GM12878 (cell line): ENCODE measurements at regions not wholly inside any gene's neighbourhood (a gene's known extent, or its start where the extent isn't known, plus 50 kb on each side); places are given as distances from the start of the nearest gene placed in this dataset.

ENCODE experiments used
- ATAC-seq: fragments of 200-7000 bp; cut with Tn5 transposase; 3 replicates; pipeline ENCODE4 v1.9.1; 2020; ENCODE audit warnings: mild to moderate bottlenecking, moderate library complexity
- BruUV-seq: library from RNA; stranded (reverse); fragments of 400-500 nt; replicated peaks from 2 replicates; lab custom pipeline; 2021; lab: Mats Ljungman, UMichigan
- CTCF ChIA-PET: fragments of 300-600 bp; sonication (Branson Sonifier 250); formaldehyde crosslinking; extraction: SDS; loops from one replicate; lab custom pipeline; 2021; ENCODE audit warnings: inconsistent platforms; lab: Yijun Ruan, JAX
- POLR2A ChIA-PET: fragments of 350-600 bp; formaldehyde crosslinking; extraction: SDS; loops from one replicate; lab custom pipeline; 2021; ENCODE audit warnings: inconsistent platforms; lab: Charles Lee
- RAD21 ChIA-PET: fragments of 300-600 bp; sonication (Branson Sonifier 250); formaldehyde crosslinking; loops from one replicate; lab custom pipeline; 2023; ENCODE audit warnings: antibody characterized with exemption; ENCODE audit not compliant: unreplicated experiment; lab: Charles Lee
- SMC1A ChIA-PET: fragments of 300-600 bp; sonication (Branson Sonifier 250); formaldehyde crosslinking; loops from one replicate; lab custom pipeline; 2023; ENCODE audit not compliant: unreplicated experiment, uncharacterized antibody; lab: Charles Lee
- DNase-seq: peaks from one replicate; pipeline ENCODE4 v3.0.0-alpha.2; 2011; ENCODE audit warnings: low read depth, low spot score
- FAIRE-seq: peaks from 3 replicates; lab custom pipeline; 2011; peaks lifted over from hg19 to GRCh38; lab: Jason Lieb, UNC
- H2AFZ ChIP-seq: 2 replicates; pipeline ENCODE4 v1.6.0; 2011; ENCODE audit warnings: low read depth, low read length, control low read depth; ENCODE audit not compliant: control insufficient read depth
- H3K27ac ChIP-seq: 2 replicates; pipeline ENCODE4 v1.5.1; 2011; ENCODE audit warnings: control low read depth; ENCODE audit not compliant: control insufficient read depth, insufficient read depth
- H3K27me3 ChIP-seq, 2 experiments: replicated peaks in 1 of 2; 2 replicates each; pipeline versions ENCODE4 v1.6.0 to v1.6.1; 2011; ENCODE audit warnings: low read length in 1 of 2; ENCODE audit not compliant: control insufficient read depth in 2 of 2, insufficient read depth in 2 of 2
- H3K36me3 ChIP-seq, 2 experiments: 2 replicates each; pipeline ENCODE4 v1.5.1; 2011; ENCODE audit warnings: low read length in 1 of 2; ENCODE audit not compliant: control insufficient read depth in 2 of 2, insufficient read depth in 2 of 2
- H3K4me1 ChIP-seq: 2 replicates; pipeline ENCODE4 v1.6.1; 2011; ENCODE audit warnings: mild to moderate bottlenecking, low read length, moderate library complexity, mixed read lengths; ENCODE audit not compliant: control insufficient read depth, insufficient read depth
- H3K4me2 ChIP-seq: 2 replicates; pipeline ENCODE4 v1.6.0; 2011; ENCODE audit warnings: control low read depth; ENCODE audit not compliant: control insufficient read depth, insufficient read depth
- H3K4me3 ChIP-seq: fragments of 200-600 bp; sonication (generic); 2 replicates; pipeline ENCODE4 v1.5.1; 2016
- H3K79me2 ChIP-seq: 2 replicates; pipeline ENCODE4 v1.6.0; 2011; ENCODE audit warnings: low read length; ENCODE audit not compliant: control insufficient read depth, insufficient read depth
- H3K9ac ChIP-seq: 2 replicates; pipeline ENCODE4 v1.8.0; 2011; ENCODE audit warnings: low read length, control low read depth, mixed read lengths; ENCODE audit not compliant: control insufficient read depth, insufficient read depth
- H3K9me3 ChIP-seq: replicated peaks from 3 replicates; pipeline ENCODE4 v1.5.1; 2011; ENCODE audit warnings: mild to moderate bottlenecking, low read length; ENCODE audit not compliant: control insufficient read depth, insufficient read depth
- H4K20me1 ChIP-seq: 2 replicates; pipeline ENCODE4 v1.6.0; 2011; ENCODE audit not compliant: control insufficient read depth, insufficient read depth
- ASH2L ChIP-seq: fragments of 300-600, 200-600 bp; sonication (generic); IDR thresholded peaks from 2 replicates; pipeline ENCODE4 v1.6.1; 2017; ENCODE audit warnings: low read depth, mild to moderate bottlenecking, borderline replicate concordance
- BCL11A ChIP-seq: IDR thresholded peaks from 2 replicates; pipeline ENCODE4 v1.6.1; 2011; ENCODE audit warnings: low read depth, low read length
- CHD2 ChIP-seq: IDR thresholded peaks from 2 replicates; pipeline ENCODE4 v1.6.1; 2011; ENCODE audit warnings: low read depth, low read length, improper control_type of control experiment, borderline replicate concordance
- ESRRA ChIP-seq: IDR thresholded peaks from 2 replicates; pipeline ENCODE4 v1.6.1; 2012; ENCODE audit warnings: mild to moderate bottlenecking, low read length, improper control_type of control experiment
- ETV6 ChIP-seq, 2 experiments: fragments of 450-650 bp in 1 of 2; IDR thresholded peaks in 1 of 2; conservative IDR thresholded peaks in 1 of 2; 2 replicates each; pipeline ENCODE4 v1.6.1; 2014; ENCODE audit warnings: antibody characterized with exemption in 1 of 2, borderline replicate concordance in 1 of 2, low read depth in 1 of 2, mild to moderate bottlenecking in 1 of 2, moderate library complexity in 1 of 2
- FOXM1 ChIP-seq: IDR thresholded peaks from 2 replicates; pipeline ENCODE4 v1.6.1; 2012; ENCODE audit warnings: low read depth, mild to moderate bottlenecking, inconsistent platforms, low read length, moderate library complexity
- GATAD2B ChIP-seq: fragments of 450-650 bp; conservative IDR thresholded peaks from 2 replicates; pipeline ENCODE4 v1.6.1; 2017; ENCODE audit warnings: low read depth, mild to moderate bottlenecking, moderate library complexity
- IRF4 ChIP-seq: IDR thresholded peaks from 2 replicates; pipeline ENCODE4 v1.6.1; 2011; ENCODE audit warnings: low read depth, low read length
- MEF2A ChIP-seq: IDR thresholded peaks from 2 replicates; pipeline ENCODE4 v1.6.1; 2011; ENCODE audit warnings: low read depth, mild to moderate bottlenecking, low read length, moderate library complexity; ENCODE audit not compliant: insufficient read depth
- NFYA ChIP-seq: IDR thresholded peaks from 2 replicates; pipeline ENCODE4 v1.6.1; 2011; ENCODE audit warnings: low read depth, mild to moderate bottlenecking, low read length, improper control_type of control experiment, borderline replicate concordance
- NR2C2 ChIP-seq: IDR thresholded peaks from 2 replicates; pipeline ENCODE4 v1.6.1; 2011; ENCODE audit warnings: borderline replicate concordance, low read depth; ENCODE audit not compliant: control insufficient read depth, insufficient read length
- POU2F2 ChIP-seq: IDR thresholded peaks from 3 replicates; pipeline ENCODE4 v1.6.1; 2011; ENCODE audit warnings: low read depth, mild to moderate bottlenecking, low read length, borderline replicate concordance
- RCOR1 ChIP-seq: conservative IDR thresholded peaks from 2 replicates; pipeline ENCODE4 v1.6.1; 2012; ENCODE audit warnings: low read depth, low read length, improper control_type of control experiment
- RFX5 ChIP-seq: IDR thresholded peaks from 2 replicates; pipeline ENCODE4 v1.6.1; 2011; ENCODE audit warnings: low read depth, low read length, improper control_type of control experiment
- SREBF1 ChIP-seq: IDR thresholded peaks from 2 replicates; pipeline ENCODE4 v1.6.1; 2012; ENCODE audit warnings: mild to moderate bottlenecking, low read length
- TCF12 ChIP-seq: IDR thresholded peaks from 2 replicates; pipeline ENCODE4 v1.6.1; 2011; ENCODE audit warnings: low read depth, mild to moderate bottlenecking, low read length
- ZNF274 ChIP-seq: IDR thresholded peaks from one replicate; pipeline ENCODE4 v1.8.0; 2011; ENCODE audit not compliant: insufficient read length, insufficient read depth
- WGBS: methylation state at CpG from one replicate; pipeline ENCODE4 v1.1.6; 2016; ENCODE audit warnings: low lambda C conversion rate; ENCODE audit not compliant: insufficient replicate concordance, insufficient coverage; ENCODE audit errors: missing lambda C conversion rate; 5-methylcytosine and 5-hydroxymethylcytosine counted together
- in situ Hi-C: fragments of 300-500 bp; cut with MboI; formaldehyde crosslinking; loops from 9 replicates; pipeline ENCODE4 v1.14.3; 2018; ENCODE audit warnings: mixed read lengths
- intact Hi-C: fragments of 100-400 bp; cut with micrococcal nuclease; formaldehyde crosslinking; loops from one replicate; pipeline ENCODE4 v1.14.2; 2022; ENCODE audit not compliant: unreplicated experiment
- TF ChIP-seq, protein P1 (sequence below): fragments of 450-650 bp; IDR thresholded peaks from 2 replicates; pipeline ENCODE4 v1.6.1; 2017; ENCODE audit warnings: antibody characterized with exemption, mild to moderate bottlenecking, moderate library complexity
- TF ChIP-seq, protein P2 (sequence below): fragments of 450-650 bp; IDR thresholded peaks from 2 replicates; pipeline ENCODE4 v1.6.1; 2016; ENCODE audit warnings: mild to moderate bottlenecking
- TF ChIP-seq, protein P3 (sequence below): fragments of 450-650 bp; IDR thresholded peaks from 2 replicates; pipeline ENCODE4 v1.6.1; 2017; ENCODE audit warnings: low read depth, mild to moderate bottlenecking, moderate library complexity

DNA sequence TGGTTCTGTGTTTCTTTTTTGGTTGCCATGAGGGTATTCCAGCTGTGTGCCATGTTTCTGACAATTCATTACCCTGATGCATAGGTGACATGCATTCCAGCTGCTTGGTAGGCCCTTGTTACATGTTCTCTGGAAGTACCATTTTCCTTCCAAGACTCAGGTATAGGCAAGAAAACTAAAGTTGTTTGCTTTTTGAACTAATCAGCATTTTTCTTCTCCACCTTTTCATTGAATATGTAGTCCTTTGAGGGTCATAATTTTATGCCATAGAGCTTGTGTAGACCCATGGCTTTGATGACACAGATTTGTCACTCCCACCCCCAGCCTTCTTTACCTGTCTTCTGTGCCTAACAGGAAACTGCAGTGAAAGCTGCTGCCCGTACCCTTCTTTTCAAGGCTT, 339.2 kb downstream of the MED10 start (continued):
- no peak for TF ChIP-seq BCL11A
- TF ChIP-seq, protein P1, sequence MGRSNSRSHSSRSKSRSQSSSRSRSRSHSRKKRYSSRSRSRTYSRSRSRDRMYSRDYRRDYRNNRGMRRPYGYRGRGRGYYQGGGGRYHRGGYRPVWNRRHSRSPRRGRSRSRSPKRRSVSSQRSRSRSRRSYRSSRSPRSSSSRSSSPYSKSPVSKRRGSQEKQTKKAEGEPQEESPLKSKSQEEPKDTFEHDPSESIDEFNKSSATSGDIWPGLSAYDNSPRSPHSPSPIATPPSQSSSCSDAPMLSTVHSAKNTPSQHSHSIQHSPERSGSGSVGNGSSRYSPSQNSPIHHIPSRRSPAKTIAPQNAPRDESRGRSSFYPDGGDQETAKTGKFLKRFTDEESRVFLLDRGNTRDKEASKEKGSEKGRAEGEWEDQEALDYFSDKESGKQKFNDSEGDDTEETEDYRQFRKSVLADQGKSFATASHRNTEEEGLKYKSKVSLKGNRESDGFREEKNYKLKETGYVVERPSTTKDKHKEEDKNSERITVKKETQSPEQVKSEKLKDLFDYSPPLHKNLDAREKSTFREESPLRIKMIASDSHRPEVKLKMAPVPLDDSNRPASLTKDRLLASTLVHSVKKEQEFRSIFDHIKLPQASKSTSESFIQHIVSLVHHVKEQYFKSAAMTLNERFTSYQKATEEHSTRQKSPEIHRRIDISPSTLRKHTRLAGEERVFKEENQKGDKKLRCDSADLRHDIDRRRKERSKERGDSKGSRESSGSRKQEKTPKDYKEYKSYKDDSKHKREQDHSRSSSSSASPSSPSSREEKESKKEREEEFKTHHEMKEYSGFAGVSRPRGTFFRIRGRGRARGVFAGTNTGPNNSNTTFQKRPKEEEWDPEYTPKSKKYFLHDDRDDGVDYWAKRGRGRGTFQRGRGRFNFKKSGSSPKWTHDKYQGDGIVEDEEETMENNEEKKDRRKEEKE, result no peak
- no peak for TF ChIP-seq RFX5
- no peak for TF ChIP-seq CHD2
- no peak for TF ChIP-seq TCF12
- TF ChIP-seq GATAD2B, result no peak

DNA sequence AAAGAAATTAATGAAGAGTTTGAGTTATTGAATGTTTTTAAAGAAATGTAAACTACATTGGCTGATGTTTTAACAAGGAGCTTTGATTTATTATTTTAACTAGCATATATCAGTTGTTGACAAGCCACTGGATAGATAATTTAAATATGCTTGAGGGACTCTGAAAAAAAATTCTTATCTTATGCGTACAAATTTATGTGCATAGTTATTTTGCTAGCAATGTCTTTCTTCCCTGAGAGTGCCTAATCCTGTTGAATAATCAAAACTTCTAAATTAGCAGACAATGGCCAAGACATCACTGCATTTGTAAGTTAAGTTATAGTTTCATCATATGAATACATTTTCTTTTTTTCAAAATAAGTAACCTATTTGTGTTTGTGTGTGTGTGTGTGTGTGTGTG, 342.3 kb downstream of the MED10 start:
- TF ChIP-seq POU2F2 (no peak), SREBF1 (no peak), NR2C2 (no peak), MEF2A (no peak), TCF12 (no peak), NFYA (no peak), ASH2L (no peak), ZNF274 (no peak), RCOR1 (no peak), ESRRA (no peak), ETV6 (conservative IDR thresholded peaks at IDR 0.05 in 1 of 2, IDR thresholded peaks at IDR 0.05 in 1 of 2; ENCODE audit: borderline replicate concordance in 1 of 2, low read depth in 1 of 2) (no peak), FOXM1 (no peak), IRF4 (no peak)
- TF ChIP-seq, protein P2, sequence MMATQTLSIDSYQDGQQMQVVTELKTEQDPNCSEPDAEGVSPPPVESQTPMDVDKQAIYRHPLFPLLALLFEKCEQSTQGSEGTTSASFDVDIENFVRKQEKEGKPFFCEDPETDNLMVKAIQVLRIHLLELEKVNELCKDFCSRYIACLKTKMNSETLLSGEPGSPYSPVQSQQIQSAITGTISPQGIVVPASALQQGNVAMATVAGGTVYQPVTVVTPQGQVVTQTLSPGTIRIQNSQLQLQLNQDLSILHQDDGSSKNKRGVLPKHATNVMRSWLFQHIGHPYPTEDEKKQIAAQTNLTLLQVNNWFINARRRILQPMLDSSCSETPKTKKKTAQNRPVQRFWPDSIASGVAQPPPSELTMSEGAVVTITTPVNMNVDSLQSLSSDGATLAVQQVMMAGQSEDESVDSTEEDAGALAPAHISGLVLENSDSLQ, result no peak
- TF ChIP-seq, protein P3, sequence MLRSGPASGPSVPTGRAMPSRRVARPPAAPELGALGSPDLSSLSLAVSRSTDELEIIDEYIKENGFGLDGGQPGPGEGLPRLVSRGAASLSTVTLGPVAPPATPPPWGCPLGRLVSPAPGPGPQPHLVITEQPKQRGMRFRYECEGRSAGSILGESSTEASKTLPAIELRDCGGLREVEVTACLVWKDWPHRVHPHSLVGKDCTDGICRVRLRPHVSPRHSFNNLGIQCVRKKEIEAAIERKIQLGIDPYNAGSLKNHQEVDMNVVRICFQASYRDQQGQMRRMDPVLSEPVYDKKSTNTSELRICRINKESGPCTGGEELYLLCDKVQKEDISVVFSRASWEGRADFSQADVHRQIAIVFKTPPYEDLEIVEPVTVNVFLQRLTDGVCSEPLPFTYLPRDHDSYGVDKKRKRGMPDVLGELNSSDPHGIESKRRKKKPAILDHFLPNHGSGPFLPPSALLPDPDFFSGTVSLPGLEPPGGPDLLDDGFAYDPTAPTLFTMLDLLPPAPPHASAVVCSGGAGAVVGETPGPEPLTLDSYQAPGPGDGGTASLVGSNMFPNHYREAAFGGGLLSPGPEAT, result no peak
- in situ Hi-C loops, result no loop called here
- POLR2A ChIA-PET, result no interaction called here
- no peak overlapping the region for H3K27ac ChIP-seq
- no peak overlapping the region for H2AFZ ChIP-seq
- BruUV-seq, result no TSS peak
- no peak overlapping the region for H3K4me3 ChIP-seq
- no peak overlapping the region for H3K4me2 ChIP-seq
- H4K20me1 ChIP-seq, result no peaks in the 10 kb centered on the region
- 67% methylated on average over 1 of the region's 1 CpG for WGBS
- no peaks in the 10 kb centered on the region for H3K36me3 ChIP-seq
- DNase-seq (no peak), ATAC-seq (no peak), FAIRE-seq (no peak)
- H3K4me1 ChIP-seq, result no peaks in the 10 kb centered on the region
- H3K9ac ChIP-seq, result no peak overlapping the region
- CTCF ChIA-PET, result no interaction called here
- RAD21 ChIA-PET, result no interaction called here
- intact Hi-C loops, result no loop called here
- H3K9me3 ChIP-seq, result no peaks in the 10 kb centered on the region; the same call in 2 of the 3 replicates
- no peaks in the 10 kb centered on the region for H3K27me3 ChIP-seq
- SMC1A ChIA-PET, result no interaction called here
- H3K79me2 ChIP-seq, result no peaks in the 10 kb centered on the region
